ENCODE measurements at regions not wholly inside any gene's neighbourhood (a gene's known extent, or its start where the extent isn't known, plus 50 kb on each side); places are given as distances from the start of the nearest gene placed in this dataset.

GRCh38 chr4:33218238-33218637, 2498.1 kb downstream of the PCDH7 start:
- Histone ChIP-seq H3K27ac (no peak overlapping the region), H3K9me3 (no peaks in the 10 kb centered on the region), H3K4me3 (no peak overlapping the region), H3K36me3 (ENCODE audit: low read depth, missing control alignments) (no peaks in the 10 kb centered on the region), H3K4me1 (no peaks in the 10 kb centered on the region), H3K27me3 (no peaks in the 10 kb centered on the region)
- WGBS, 2 donors: 73 to 82% methylated on average over 5 of the region's 5 CpGs
- TF ChIP-seq POLR2A (IDR thresholded peaks at IDR 0.05) (no peak), CTCF (IDR thresholded peaks at IDR 0.05) (no peak)
- intact Hi-C loops (cut with DNase I; ENCODE audit: low total_unique reads): no loop called here
- no peak for DNase-seq

GRCh38 chr4:33226133-33226532, 2506.0 kb downstream of the PCDH7 start:
- intact Hi-C loops (cut with DNase I; ENCODE audit: low total_unique reads): no loop called here
- no peak for DNase-seq
- 80 to 81% methylated on average over 2 of the region's 2 CpGs for WGBS, 2 donors

GRCh38 chr4:33226783-33227182, 2506.6 kb downstream of the PCDH7 start:
- no peak overlapping the region for H3K4me3 ChIP-seq
- H3K36me3 ChIP-seq (ENCODE audit: low read depth, missing control alignments): no peaks in the 10 kb centered on the region
- no peaks in the 10 kb centered on the region for H3K27me3 ChIP-seq
- intact Hi-C loops (cut with DNase I; ENCODE audit: low total_unique reads): no loop called here
- no peaks in the 10 kb centered on the region for H3K4me1 ChIP-seq
- H3K9me3 ChIP-seq: no peaks in the 10 kb centered on the region
- TF ChIP-seq POLR2A (IDR thresholded peaks at IDR 0.05) (no peak), CTCF (IDR thresholded peaks at IDR 0.05) (no peak)
- 89 to 100% methylated on average over 1 of the region's 1 CpG for WGBS, 2 donors
- no peak for DNase-seq
- H3K27ac ChIP-seq: no peak overlapping the region

More at GRCh38 chr4:33226133-33226532, 2506.0 kb downstream of the PCDH7 start:
- TF ChIP-seq CTCF (IDR thresholded peaks at IDR 0.05): no peak
- TF ChIP-seq POLR2A (IDR thresholded peaks at IDR 0.05): no peak
- Histone ChIP-seq H3K27me3 (no peaks in the 10 kb centered on the region), H3K36me3 (ENCODE audit: low read depth, missing control alignments) (no peaks in the 10 kb centered on the region), H3K4me3 (no peak overlapping the region), H3K4me1 (no peaks in the 10 kb centered on the region), H3K27ac (no peak overlapping the region), H3K9me3 (no peaks in the 10 kb centered on the region)

- Histone ChIP-seq H3K27me3 (no peaks in the 10 kb centered on the region), H3K9me3 (no peaks in the 10 kb centered on the region), H3K4me1 (no peaks in the 10 kb centered on the region), H3K27ac (no peak overlapping the region), H3K4me3 (no peak overlapping the region), H3K36me3 (ENCODE audit: low read depth, missing control alignments) (no peaks in the 10 kb centered on the region)
- 62 to 79% methylated on average over 10 of the region's 10 CpGs for WGBS, 2 donors
- no peak for TF ChIP-seq CTCF (IDR thresholded peaks at IDR 0.05)
- TF ChIP-seq POLR2A (IDR thresholded peaks at IDR 0.05): no peak
- DNase-seq: no peak
- intact Hi-C loops (cut with DNase I; ENCODE audit: low total_unique reads): no loop called here
Measured at GRCh38 chr4:33255094-33255493, 2534.9 kb downstream of the PCDH7 start.

GRCh38 chr4:33255507-33255906, 2535.3 kb downstream of the PCDH7 start:
- TF ChIP-seq CTCF (IDR thresholded peaks at IDR 0.05) (no peak), POLR2A (IDR thresholded peaks at IDR 0.05) (no peak)
- intact Hi-C loops (cut with DNase I; ENCODE audit: low total_unique reads): no loop called here
- H3K4me3 ChIP-seq: no peak overlapping the region
- H3K36me3 ChIP-seq (ENCODE audit: low read depth, missing control alignments): no peaks in the 10 kb centered on the region
- DNase-seq: no peak
- H3K27me3 ChIP-seq: no peaks in the 10 kb centered on the region
- WGBS, 2 donors: 56 to 66% methylated on average over 3 to 6 of the region's 6 CpGs
- H3K27ac ChIP-seq: no peak overlapping the region
- H3K4me1 ChIP-seq: no peaks in the 10 kb centered on the region
- no peaks in the 10 kb centered on the region for H3K9me3 ChIP-seq
